Colonic mucosa (tissue), 4 donors: ENCODE measurements at regions not wholly inside any gene's neighbourhood (a gene's known extent, or its start where the extent isn't known, plus 50 kb on each side); places are given as distances from the start of the nearest gene placed in this dataset.

ENCODE experiments used
- DNase-seq: peaks from one replicate; pipeline ENCODE4 v3.0.0-alpha.2; 2020
- H3K27ac ChIP-seq: fragments of 200-600 bp; one replicate; pipeline ENCODE4 v1.8.0; 2021
- H3K27me3 ChIP-seq: fragments of 200-600 bp; one replicate; pipeline ENCODE4 v1.8.0; 2021
- H3K36me3 ChIP-seq: fragments of 200-600 bp; one replicate; pipeline ENCODE4 v1.8.0; 2021
- H3K4me1 ChIP-seq: fragments of 200-600 bp; one replicate; pipeline ENCODE4 v1.8.0; 2021; ENCODE audit warnings: mild to moderate bottlenecking
- H3K4me3 ChIP-seq: fragments of 200-600 bp; one replicate; pipeline ENCODE4 v1.8.0; 2021
- H3K9ac ChIP-seq, 2 donors: one replicate each; pipeline ENCODE4 v1.7.0; 2013; ENCODE audit warnings: control low read depth in 2 of 2, low read depth in 2 of 2, low read length in 2 of 2
- H3K9me3 ChIP-seq: fragments of 200-600 bp; one replicate; pipeline ENCODE4 v1.8.0; 2021
- CTCF ChIP-seq: fragments of 200-600 bp; IDR thresholded peaks from one replicate; pipeline ENCODE4 v1.8.0; 2022; ENCODE audit warnings: antibody characterized with exemption, mild to moderate bottlenecking
- intact Hi-C: fragments of 100-400 bp; cut with DNase I; formaldehyde crosslinking; loops from one replicate; pipeline ENCODE4 v1.14.1; 2022
- donor health status: healthy.
- donor health status: DM: no; HTN: no; CAD: no.
- donor health status: DM: no; HTN: no; CAD: no.

DNA sequence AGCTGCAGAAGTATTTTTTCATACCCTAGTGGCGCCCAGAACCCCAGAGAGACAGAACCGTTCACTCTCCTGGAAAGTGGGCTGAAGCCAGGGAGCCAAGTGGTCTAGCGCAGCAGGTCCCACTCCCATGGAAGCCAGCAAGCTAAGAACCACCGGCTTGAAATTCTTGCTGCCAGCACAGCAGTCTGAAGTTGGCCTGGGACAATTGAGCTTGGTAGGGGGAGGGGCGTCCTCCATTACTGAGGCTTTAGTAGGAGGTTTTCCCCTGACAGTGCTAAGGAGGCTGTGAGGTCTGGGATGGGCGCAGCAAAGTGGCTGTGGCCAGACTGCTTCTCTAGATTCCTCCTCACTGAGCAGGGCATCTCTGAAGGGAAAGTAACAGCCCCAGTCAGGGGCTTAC is 84.5 kb upstream of the ATXN3L start:
- no peaks in the 10 kb centered on the region for H3K9me3 ChIP-seq
- no peak for TF ChIP-seq CTCF
- no peaks in the 10 kb centered on the region for H3K4me1 ChIP-seq
- H3K36me3 ChIP-seq, result no peaks in the 10 kb centered on the region
- H3K4me3 ChIP-seq, result no peak overlapping the region
- intact Hi-C loops, result no loop called here
- H3K27ac ChIP-seq, result no peak overlapping the region
- H3K27me3 ChIP-seq, result no peaks in the 10 kb centered on the region
- DNase-seq, result no peak
- H3K9ac ChIP-seq, result no peak overlapping the region

DNA sequence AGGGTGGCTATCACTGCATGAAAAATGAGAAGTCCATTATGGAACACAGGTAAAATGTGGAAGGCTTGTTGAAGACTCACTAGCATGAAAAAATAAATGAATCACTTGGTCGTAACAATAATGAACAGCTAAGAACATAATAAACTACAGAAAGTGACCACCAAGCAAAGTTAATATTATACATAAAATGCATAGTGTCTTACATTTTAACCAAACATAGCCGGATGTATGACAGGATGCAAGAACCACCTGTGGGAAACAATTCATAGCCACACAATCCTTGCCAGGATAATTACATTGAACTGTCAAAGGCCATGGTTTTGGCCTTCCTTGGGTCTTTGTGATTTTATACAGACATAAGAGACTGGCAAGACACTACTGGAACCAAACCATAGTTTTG is 81.9 kb upstream of the ATXN3L start:
- DNase-seq, result no peak
- intact Hi-C loops, result no loop called here
- H3K9ac ChIP-seq, result no peak overlapping the region
- H3K27me3 ChIP-seq, result no peaks in the 10 kb centered on the region
- no peaks in the 10 kb centered on the region for H3K4me1 ChIP-seq
- no peaks in the 10 kb centered on the region for H3K9me3 ChIP-seq
- no peak overlapping the region for H3K27ac ChIP-seq
- H3K4me3 ChIP-seq, result no peak overlapping the region
- H3K36me3 ChIP-seq, result no peaks in the 10 kb centered on the region
- TF ChIP-seq CTCF, result no peak

GRCh38 chrX:13398839-13399238 is 79.0 kb upstream of the ATXN3L start:
- no peaks in the 10 kb centered on the region for H3K9me3 ChIP-seq
- no peaks in the 10 kb centered on the region for H3K27me3 ChIP-seq
- H3K4me3 ChIP-seq, result no peak overlapping the region
- H3K9ac ChIP-seq, result no peak overlapping the region
- H3K4me1 ChIP-seq, result no peaks in the 10 kb centered on the region
- no peak for DNase-seq
- no peaks in the 10 kb centered on the region for H3K36me3 ChIP-seq
- H3K27ac ChIP-seq, result no peak overlapping the region
- TF ChIP-seq CTCF, result no peak
- intact Hi-C loops, result no loop called here

DNA sequence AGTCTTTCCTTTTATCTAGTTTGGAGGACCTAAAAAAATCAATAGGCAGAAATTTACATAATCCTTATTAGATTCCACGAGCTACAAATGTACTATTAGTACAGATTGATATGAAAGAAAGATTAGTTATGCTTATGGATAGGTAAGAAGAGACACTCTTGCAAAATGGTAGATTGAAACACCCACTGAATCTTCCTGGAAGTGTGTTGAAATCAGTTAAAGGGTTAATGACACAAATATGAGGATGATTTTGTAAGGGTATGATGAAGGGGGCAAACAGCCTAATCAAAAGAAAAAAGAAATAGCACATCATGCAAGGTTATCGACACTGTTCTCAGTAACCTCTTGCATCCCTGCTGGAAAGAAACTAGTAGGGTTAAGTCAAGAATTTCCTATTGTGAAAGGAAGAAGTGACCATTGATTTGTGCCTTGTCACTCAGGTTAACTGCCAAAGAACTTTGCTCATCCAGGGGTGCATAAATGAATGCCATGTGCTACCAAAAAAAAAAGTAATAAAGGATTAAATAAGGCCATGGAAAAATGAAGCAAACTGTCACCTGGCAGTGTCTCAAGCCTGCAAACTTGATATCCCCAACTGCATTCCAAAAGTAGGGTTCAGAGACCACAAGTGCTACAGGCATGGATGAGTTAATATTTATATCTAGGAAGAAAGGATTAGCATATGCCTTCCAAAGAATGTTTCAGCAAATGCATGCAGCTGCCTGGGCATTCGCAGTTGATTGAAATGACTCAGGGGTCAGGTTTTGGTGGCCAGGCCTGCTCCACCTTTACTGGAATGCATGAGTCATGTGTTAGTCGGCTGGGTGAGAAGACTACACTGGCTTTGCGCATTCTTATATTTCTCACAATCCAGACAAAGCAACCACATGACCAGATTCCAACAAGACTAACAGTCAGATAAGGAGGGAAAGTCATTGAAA is 78.3 kb upstream of the ATXN3L start:
- TF ChIP-seq CTCF, result no peak
- no peak overlapping the region for H3K27ac ChIP-seq
- H3K9ac ChIP-seq, result no peak overlapping the region
- intact Hi-C loops, result no loop called here
- H3K36me3 ChIP-seq, result no peaks in the 10 kb centered on the region
- no peaks in the 10 kb centered on the region for H3K4me1 ChIP-seq
- DNase-seq, result no peak
- H3K4me3 ChIP-seq, result no peak overlapping the region
- no peaks in the 10 kb centered on the region for H3K27me3 ChIP-seq
- H3K9me3 ChIP-seq, result no peaks in the 10 kb centered on the region

DNA sequence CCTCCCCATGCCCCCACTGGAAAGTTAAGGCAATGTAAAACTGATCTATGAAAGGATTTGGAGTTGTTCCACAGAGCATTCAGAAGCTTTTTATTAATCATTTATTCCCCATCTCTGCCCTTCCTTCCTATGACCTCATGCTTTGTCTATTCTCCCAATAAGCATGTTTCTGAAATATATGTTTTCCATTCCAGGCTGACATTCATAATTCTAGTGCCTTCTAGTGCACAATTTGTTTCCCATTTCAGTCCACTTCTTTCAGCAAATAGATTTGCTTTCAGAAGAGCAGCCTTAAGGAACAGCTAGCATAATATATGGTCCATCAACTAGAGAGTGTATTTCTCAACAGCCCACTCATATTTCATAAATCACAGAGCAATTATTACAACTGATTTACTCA is 77.1 kb upstream of the ATXN3L start:
- Histone ChIP-seq H3K9me3 (no peaks in the 10 kb centered on the region), H3K4me3 (no peak overlapping the region), H3K9ac (no peak overlapping the region), H3K27ac (no peak overlapping the region), H3K4me1 (no peaks in the 10 kb centered on the region), H3K36me3 (no peaks in the 10 kb centered on the region), H3K27me3 (no peaks in the 10 kb centered on the region)
- no peak for TF ChIP-seq CTCF
- DNase-seq, result no peak
- intact Hi-C loops, result no loop called here
